Duodenal mucosa (tissue), 2 donors: ENCODE measurements at regions not wholly inside any gene's neighbourhood (a gene's known extent, or its start where the extent isn't known, plus 50 kb on each side); places are given as distances from the start of the nearest gene placed in this dataset.
"Not testable (repeated sequence)": the region's sequence is repeated elsewhere in the genome, so short reads cannot be mapped to it uniquely, and the experiment has no call there.

Source experiments
- H3K27ac ChIP-seq: one replicate; pipeline ENCODE4 v1.7.0; 2013; ENCODE audit warnings: low read depth, low read length
- H3K27me3 ChIP-seq, 2 donors: one replicate each; pipeline ENCODE4 v1.7.0; 2013; ENCODE audit warnings: low read length in 2 of 2, control low read depth in 1 of 2; ENCODE audit not compliant: insufficient read depth in 2 of 2, control insufficient read depth in 1 of 2
- H3K36me3 ChIP-seq, 2 donors: one replicate each; pipeline ENCODE4 v1.7.0; 2013; ENCODE audit warnings: low read length in 2 of 2, control low read depth in 1 of 2; ENCODE audit not compliant: insufficient read depth in 2 of 2, control insufficient read depth in 1 of 2
- H3K4me1 ChIP-seq, 2 donors: one replicate each; pipeline ENCODE4 v1.7.0; 2013; ENCODE audit warnings: low read length in 2 of 2, control low read depth in 1 of 2; ENCODE audit not compliant: insufficient read depth in 2 of 2, control insufficient read depth in 1 of 2
- H3K4me3 ChIP-seq, 2 donors: one replicate each; pipeline ENCODE4 v1.7.0; 2013; ENCODE audit warnings: low read length in 2 of 2, low read depth in 1 of 2
- H3K9ac ChIP-seq, 2 donors: one replicate each; pipeline ENCODE4 v1.7.0; 2013; ENCODE audit warnings: low read length in 2 of 2, low read depth in 1 of 2
- H3K9me3 ChIP-seq, 2 donors: one replicate each; pipeline ENCODE4 v1.7.0; 2013; ENCODE audit warnings: low read length in 2 of 2, control low read depth in 1 of 2; ENCODE audit not compliant: control insufficient read depth in 1 of 2

DNA sequence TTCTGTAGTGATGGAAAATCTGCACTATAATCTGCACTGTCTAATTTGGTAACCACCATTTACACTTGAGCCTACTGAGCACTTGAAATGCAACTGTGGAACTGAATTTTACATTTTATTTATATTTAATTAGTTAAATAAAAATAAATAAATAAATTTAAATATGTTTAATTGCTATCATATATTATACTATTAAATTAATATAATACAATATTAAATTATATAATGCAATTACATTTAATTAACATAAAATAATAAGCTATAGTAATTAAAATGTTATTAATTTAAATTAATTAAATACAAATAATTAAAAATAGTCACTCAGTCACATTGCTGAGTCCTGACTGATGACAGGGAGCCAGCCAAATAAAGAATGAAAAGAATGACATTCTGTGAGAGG, 170.2 kb upstream of the F9 start:
- Histone ChIP-seq H3K9me3 (no peaks in the 10 kb centered on the region), H3K4me3 (no peak overlapping the region), H3K36me3 (no peaks in the 10 kb centered on the region), H3K4me1 (no peaks in the 10 kb centered on the region), H3K9ac (no peak overlapping the region), H3K27ac (no peak overlapping the region), H3K27me3 (no peaks in the 10 kb centered on the region)

DNA sequence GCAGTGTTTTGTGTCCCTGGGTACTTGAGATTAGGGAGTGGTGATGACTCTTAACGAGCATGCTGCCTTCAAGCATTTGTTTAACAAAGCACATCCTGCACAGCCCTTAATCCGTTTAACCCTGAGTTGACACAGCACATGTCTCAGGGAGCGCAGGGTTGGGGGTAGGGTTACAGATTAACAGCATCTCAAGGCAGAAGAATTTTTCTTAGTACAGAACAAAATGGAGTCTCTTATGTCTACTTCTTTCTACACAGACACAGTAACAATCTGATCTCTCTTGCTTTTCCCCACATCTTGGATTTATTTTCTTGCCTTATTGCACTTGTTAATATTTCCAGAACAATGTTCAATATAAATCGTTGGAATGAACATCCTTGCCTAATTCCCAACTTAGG, 187.9 kb upstream of the F9 start:
- not testable (repeated sequence) for H3K9ac ChIP-seq, H3K27me3 ChIP-seq, H3K27ac ChIP-seq, H3K4me1 ChIP-seq, H3K4me3 ChIP-seq, H3K36me3 ChIP-seq, H3K9me3 ChIP-seq

DNA sequence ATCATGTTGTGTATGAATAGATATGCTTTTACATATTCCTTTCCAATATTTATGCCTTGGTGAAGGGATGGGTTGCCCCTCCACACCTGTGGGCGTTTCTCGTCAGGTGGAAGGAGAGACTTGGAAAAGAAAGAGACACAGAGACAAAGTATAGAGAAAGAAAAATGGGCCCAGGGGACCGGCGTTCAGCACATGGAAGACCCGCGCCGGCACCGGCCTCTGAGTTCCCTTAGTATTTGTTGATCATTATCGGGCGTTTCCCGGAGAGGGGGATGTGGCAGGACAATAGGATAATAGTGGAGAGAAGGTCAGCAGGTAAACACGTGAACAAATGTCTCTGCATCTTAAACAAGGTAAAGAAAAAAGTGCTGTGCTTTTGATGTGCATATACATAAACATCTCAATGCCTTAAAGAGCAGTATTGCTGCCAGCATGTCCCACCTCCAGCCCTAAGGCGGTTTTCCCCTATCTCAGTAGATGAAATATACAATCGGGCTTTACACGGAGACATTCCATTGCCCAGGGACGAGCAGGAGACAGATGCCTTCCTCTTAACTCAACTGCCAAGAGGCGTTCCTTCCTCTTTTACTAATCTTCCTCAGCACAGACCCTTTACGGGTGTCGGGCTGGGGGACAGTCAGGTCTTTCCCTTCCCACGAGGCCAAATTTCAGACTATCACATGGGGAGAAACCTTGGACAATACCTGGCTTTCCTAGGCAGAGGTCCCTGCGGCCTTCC, 188.5 kb upstream of the F9 start:
- H3K36me3 ChIP-seq, H3K4me1 ChIP-seq, H3K27me3 ChIP-seq, H3K9me3 ChIP-seq, H3K4me3 ChIP-seq, H3K9ac ChIP-seq, H3K27ac ChIP-seq: not testable (repeated sequence)

DNA sequence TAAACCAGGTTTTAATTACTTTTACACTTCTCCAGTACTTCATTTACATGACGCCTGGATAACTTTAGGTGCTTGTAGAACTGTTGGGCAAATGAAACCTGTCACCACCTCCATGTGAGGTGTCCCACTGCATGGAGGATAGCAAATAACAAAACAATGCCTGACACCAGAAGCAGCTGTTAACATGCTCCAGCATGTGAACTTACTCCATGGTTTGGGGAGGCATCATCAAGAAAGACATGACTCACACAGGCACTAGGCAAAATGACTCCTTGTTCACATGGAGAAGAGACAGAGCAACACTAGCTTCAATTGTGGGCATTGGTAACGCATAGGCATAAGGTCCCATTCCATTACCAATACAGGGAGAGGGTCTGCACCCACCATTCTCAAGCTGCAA, 198.1 kb upstream of the F9 start:
- H3K36me3 ChIP-seq = no peaks in the 10 kb centered on the region
- H3K27me3 ChIP-seq = no peaks in the 10 kb centered on the region
- no peaks in the 10 kb centered on the region for H3K9me3 ChIP-seq
- no peak overlapping the region for H3K9ac ChIP-seq
- H3K4me1 ChIP-seq = no peaks in the 10 kb centered on the region
- H3K27ac ChIP-seq = no peak overlapping the region
- no peak overlapping the region for H3K4me3 ChIP-seq

DNA sequence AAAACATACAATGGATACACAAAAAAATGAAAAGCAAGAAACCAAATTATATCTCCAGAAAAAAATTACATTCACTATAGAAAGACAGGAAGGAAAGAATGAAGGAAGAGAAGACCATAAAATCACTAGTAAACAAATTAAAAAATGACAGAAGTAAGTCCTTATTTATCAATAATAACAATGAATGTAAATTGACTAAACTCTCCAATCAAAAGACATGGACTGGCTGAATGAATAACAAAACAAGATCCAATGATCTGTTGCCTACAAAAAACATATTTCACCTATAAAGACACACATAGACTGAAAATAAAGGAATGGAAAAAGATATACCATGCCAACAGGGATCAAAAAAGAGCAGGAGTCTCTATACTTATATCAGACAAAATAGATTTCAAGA, 203.2 kb upstream of the F9 start:
- Histone ChIP-seq H3K4me1 (no peaks in the 10 kb centered on the region), H3K27me3 (no peaks in the 10 kb centered on the region), H3K9ac (no peak overlapping the region)

DNA sequence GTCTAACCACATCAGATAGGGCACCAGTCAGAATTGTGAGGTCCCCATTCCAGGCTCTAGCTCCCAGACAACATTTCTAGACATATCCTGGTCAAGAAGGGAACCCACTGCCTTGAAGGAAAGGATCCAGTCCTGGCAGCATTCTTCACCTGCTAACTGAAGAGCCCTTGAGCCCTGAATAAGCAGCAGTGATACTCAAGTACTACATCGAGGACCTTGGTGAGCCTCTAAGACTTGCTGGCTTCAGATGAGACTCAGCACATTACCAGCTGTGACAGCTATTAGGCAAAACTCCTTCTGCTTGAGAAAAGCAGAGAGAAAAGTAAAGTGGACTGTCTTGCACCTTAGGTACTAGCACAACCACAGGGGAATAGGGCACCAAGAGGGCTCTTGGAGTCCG, 205.8 kb upstream of the F9 start:
- H3K9ac ChIP-seq = no peak overlapping the region
- no peaks in the 10 kb centered on the region for H3K36me3 ChIP-seq
- no peaks in the 10 kb centered on the region for H3K9me3 ChIP-seq
- no peak overlapping the region for H3K4me3 ChIP-seq
- no peaks in the 10 kb centered on the region for H3K4me1 ChIP-seq
- no peak overlapping the region for H3K27ac ChIP-seq
- no peaks in the 10 kb centered on the region for H3K27me3 ChIP-seq

More for the DNA sequence above, 203.2 kb upstream of the F9 start:
- Histone ChIP-seq H3K9me3 (no peaks in the 10 kb centered on the region), H3K4me3 (no peak overlapping the region), H3K27ac (no peak overlapping the region), H3K36me3 (no peaks in the 10 kb centered on the region)

DNA sequence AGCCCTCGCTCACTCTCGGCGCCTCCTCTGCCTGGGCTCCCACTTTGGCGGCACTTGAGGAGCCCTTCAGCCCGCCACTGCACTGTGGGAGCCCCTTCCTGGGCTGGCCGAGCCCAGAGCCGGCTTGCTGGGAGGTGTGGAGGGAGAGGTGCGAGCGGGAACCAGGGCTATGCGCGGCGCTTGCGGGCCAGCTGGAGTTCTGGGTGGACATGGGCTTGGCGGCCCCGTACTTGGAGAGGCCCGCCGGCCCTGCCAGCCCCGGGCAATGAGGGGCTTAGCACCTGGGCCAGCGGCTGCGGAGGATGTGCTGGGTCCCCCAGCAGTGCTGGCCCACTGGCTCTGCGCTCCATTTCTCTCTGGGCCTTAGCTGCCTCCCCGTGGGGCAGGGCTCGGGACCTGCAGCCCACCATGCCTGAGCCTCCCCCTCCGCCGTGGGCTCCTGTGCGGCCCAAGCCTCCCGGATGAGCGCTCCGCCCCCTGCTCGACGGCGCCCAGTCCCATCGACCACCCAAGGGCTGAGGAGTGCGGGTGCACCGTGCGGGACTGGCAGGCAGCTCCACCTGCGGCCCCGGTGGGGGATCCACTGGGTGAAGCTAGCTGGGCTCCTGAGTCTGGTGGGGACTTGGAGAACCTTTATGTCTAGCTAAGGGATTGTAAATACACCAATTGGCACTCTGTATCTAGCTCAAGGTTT, 209.7 kb upstream of the F9 start:
- not testable (repeated sequence) for H3K36me3 ChIP-seq, H3K27ac ChIP-seq, H3K27me3 ChIP-seq

DNA sequence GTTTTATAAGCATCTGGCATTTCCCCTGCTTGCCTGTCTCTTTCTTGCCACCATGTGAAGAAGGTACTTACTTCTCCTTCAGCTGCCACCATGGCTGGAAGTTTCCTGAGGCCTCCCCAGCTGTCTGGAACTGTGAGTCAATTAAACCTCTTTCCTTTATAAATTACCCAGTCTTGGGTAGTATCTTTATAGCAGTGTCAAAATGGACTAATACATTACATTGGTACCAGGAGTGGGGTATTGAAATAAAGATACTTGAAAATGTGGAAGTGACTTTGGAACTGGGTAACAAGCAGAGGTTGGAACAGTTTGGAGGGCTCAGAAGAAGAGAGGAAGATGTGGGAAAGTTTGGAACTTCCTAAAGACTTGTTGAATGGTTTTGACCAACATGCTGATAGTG, 223.9 kb upstream of the F9 start:
- not testable (repeated sequence) for H3K27me3 ChIP-seq, H3K27ac ChIP-seq, H3K36me3 ChIP-seq, H3K9ac ChIP-seq, H3K4me1 ChIP-seq, H3K4me3 ChIP-seq, H3K9me3 ChIP-seq

More for the DNA sequence above, 209.7 kb upstream of the F9 start:
- not testable (repeated sequence) for H3K4me1 ChIP-seq, H3K4me3 ChIP-seq, H3K9ac ChIP-seq, H3K9me3 ChIP-seq

DNA sequence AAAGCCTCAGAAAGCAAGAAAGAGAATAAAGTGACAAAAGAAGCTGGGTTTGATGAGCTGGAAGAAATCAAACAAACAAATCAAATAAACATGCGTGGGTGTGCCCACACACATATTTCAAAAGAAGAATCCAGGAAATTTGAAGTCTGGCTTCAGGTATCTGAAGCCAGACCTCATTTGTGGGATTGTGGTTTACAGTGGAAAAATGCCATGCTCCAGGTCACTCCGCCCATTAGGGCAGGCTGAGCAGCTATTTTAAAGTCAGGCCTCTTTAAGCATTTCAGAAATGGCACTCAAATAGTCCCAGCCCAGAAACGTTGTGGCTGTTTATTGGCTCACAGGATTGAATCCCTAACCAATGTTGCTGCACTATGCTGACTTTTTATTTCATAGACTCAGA, 226.1 kb upstream of the F9 start:
- Histone ChIP-seq H3K9me3 (no peaks in the 10 kb centered on the region), H3K9ac (no peak overlapping the region), H3K27ac (no peak overlapping the region), H3K4me3 (no peak overlapping the region), H3K27me3 (no peaks in the 10 kb centered on the region), H3K4me1 (no peaks in the 10 kb centered on the region), H3K36me3 (no peaks in the 10 kb centered on the region)

DNA sequence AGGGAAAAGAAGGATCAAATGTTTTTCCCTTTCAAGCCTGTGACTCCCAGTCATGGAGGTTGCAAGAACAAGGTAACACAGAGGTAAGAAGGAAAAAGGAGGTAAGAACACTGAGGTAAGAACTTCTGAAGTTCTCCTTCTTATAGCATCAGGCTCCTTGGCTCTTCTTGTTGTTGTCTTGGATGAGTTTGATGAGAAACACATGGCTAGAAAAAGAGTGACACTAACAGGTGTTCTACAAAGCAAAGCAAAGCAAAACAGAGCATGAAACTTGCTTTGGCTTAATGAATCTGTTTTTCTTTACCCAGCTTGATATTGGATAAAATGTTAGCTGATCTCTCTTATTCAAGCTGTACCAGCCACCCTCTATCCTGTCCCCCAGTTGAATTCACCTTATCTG, 231.2 kb upstream of the F9 start:
- Histone ChIP-seq H3K4me1 (no peaks in the 10 kb centered on the region), H3K4me3 (no peak overlapping the region), H3K36me3 (no peaks in the 10 kb centered on the region), H3K27me3 (no peaks in the 10 kb centered on the region), H3K27ac (no peak overlapping the region), H3K9me3 (no peaks in the 10 kb centered on the region), H3K9ac (no peak overlapping the region)
